HG03135 (cell line): ENCODE measurements at regions not wholly inside any gene's neighbourhood (a gene's known extent, or its start where the extent isn't known, plus 50 kb on each side); places are given as distances from the start of the nearest gene placed in this dataset.
"Not testable (repeated sequence)": the region's sequence is repeated elsewhere in the genome, so short reads cannot be mapped to it uniquely, and the experiment has no call there.

ENCODE experiments used
- ATAC-seq: cut with Tn5 transposase; IDR thresholded peaks from one replicate; pipeline ENCODE4 v1.9.1; 2021; ENCODE audit warnings: mild to moderate bottlenecking, moderate library complexity; ENCODE audit not compliant: unreplicated experiment

- no peak for ATAC-seq
These were observed 271.5 kb downstream of the TUSC7 start for GRCh38 chr3:116981089-116981488.

GRCh38 chr3:116984301-116984700 lies 274.7 kb downstream of the TUSC7 start:
- no peak for ATAC-seq

DNA sequence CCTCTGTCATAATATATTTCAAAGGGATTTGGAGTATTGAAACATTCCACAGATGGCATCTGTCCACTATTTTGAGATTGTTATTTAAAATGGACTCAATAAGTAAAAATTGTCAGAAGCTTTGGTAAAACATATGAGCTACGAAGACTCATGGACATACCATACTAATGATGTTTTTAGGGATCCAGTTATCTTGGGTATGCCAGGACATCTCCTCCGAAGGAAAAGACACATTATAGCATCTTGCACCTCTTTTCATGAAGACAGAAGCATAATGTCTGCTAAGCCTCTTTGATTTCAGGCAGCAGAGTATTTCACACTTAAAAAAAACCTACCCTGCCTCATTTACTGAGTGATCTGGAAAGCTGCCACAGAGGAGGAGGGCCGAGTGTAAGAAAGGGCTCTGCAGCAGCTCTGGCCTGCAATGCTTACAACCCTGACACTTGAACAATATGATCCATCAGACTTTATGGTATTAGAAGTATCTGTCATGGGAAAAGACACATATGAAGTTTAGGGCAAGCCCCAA lies 284.8 kb downstream of the TUSC7 start:
- ATAC-seq, result no peak

GRCh38 chr3:117003501-117003900 lies 293.9 kb downstream of the TUSC7 start:
- ATAC-seq, result no peak

GRCh38 chr3:117005274-117005673 lies 295.7 kb downstream of the TUSC7 start:
- no peak for ATAC-seq

DNA sequence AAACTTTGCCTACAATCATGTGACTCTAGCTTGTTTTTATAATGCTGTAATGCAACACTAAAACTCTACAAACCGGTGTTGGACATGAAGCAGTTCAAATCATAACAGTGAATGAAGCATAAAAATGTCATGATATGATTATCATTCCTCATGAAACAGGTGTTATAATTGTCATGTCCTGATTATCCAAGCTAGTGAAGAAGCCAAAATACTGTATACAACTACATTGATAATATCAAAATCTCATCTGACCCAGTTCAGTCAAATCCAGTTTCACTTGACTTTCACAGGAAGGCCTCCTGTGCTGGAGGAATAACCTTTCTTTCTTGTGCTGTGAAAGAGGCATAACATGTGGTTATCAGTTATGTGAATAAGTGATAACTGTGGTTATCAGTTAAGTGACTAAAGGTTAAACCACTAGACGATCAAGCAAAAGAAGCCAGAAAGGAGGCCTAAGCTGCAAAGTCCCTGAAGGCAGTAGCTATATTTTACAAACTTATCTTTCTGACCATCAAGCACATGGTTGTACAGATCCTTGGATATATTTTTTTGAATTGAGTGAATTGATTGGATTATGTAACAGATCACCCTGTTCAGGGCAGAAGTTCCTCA lies 296.4 kb downstream of the TUSC7 start:
- ATAC-seq, result no peak

DNA sequence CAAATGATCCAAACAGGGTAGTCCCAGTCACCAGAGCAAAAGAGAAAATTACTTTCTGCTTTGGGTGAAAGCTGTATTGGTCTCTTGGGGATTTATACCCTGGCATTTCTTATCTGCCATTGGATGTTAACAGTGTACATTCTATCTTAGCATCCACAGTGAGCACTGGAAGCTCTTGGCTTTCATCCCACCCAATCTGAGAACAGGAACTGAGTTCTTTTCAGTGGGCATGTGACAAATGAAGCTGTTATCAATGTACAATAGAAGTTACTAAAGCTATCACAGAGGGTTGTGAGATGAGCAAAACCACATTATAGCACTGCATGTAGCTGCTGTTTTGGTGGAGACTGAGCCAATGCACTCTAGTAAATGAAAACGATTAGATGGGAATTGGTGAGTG lies 300.7 kb downstream of the TUSC7 start:
- no peak for ATAC-seq

- ATAC-seq, result no peak
These were observed 302.2 kb downstream of the TUSC7 start for GRCh38 chr3:117011687-117012250.

- ATAC-seq, result no peak
These were observed 306.8 kb downstream of the TUSC7 start for GRCh38 chr3:117016378-117016777.

DNA sequence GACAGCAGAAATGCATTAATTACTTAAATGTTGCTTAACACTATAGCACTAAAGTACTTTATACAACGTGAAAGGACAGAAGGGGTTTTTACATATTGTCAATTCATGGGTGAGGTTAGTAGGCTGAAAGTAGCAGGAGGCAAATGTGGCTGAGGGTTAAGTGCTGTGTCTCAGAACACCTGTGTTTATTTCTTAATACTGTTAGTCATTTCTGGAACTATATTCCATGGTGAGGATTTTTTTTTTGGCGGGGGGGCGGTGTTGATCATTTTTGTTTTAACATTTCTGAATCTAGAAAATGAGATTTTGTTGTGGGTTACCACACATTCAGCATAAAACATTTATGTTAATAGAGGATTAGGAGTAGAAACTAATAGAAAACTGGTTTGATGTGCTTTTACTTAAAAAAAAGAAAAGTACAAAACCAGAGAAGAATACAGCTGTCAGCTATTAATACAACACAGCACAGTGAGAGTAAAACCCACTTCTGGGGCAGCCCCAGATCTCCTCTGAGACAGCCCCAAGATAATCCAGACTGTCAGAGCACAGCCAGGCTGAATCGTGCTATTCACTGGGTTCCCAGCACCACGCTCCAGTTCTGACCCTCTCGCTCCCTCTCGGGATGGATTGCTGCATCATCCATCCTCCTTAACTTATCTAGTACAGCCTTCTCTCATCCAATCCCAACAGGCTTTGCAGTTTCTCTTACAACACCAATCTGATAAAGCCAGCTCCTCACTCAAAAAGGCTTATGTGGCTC lies 307.7 kb downstream of the TUSC7 start:
- ATAC-seq, result peak; percentile 73

GRCh38 chr3:117018655-117019054 lies 309.1 kb downstream of the TUSC7 start:
- no peak for ATAC-seq

GRCh38 chr3:117019082-117019713 lies 309.6 kb downstream of the TUSC7 start:
- peak; percentile 71 for ATAC-seq

- no peak for ATAC-seq
These were observed 316.8 kb downstream of the TUSC7 start for GRCh38 chr3:117026401-117026800.

DNA sequence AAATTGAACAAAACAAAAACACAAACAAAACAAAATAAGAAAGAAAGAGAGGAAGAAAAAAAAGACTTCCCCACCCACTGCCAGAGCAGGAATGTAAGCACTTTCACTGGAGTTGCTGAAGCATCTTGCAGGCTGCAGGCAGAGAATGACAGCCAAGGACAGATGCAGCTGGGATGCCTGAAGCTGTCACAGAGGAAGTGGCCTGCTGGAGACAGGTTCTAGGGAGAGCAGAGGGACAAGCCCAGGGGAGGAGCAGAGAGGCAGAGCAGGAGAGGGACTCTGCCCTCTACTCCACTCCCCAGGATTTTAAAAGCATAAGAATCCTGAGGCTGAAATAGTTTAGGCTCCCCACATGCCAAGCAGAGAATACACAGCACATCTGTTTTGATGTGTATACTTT lies 326.2 kb downstream of the TUSC7 start:
- no peak for ATAC-seq

GRCh38 chr3:117036259-117036799 lies 326.8 kb downstream of the TUSC7 start:
- ATAC-seq, result no peak

DNA sequence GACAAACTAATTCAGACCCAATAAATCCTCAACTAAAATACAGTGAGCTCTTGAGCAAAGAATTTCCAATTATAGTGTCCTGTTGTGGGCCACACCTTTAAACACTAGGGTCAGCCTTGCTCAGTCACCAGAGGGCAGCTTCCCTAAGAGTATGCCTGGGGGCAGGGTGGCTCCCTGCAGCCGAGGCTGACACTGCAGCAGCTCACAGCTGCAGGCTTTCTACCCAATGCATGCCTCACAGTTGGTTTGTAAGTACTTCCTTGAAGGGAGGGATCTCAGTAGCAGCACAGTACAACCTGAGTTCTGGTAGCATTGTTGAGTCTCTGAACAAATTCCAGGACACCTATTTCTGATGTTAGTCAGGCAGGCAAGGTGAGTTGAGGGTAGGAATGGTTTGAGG lies 335.6 kb downstream of the TUSC7 start:
- no peak for ATAC-seq

- ATAC-seq, result no peak
These were observed 338.5 kb downstream of the TUSC7 start for GRCh38 chr3:117047951-117048705.

DNA sequence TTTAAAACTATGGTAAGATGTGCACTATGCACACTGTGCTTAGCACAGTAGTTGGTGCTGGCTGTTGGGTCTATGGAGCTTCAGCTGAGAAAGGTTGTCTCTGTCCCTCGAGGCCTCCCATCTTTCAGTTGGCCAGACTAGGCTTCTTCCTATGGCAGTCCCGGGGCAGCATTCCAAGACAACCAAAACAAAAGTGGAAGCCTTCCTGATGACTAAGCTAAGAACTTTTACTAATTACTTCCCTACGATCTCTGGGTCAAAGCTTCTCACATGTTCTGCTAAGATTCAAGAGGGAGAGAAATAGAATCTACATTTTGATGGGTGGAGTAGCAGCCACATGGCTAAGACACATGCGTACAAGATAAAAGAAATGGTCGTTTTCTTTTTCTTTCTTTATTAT lies 342.8 kb downstream of the TUSC7 start:
- no peak for ATAC-seq

DNA sequence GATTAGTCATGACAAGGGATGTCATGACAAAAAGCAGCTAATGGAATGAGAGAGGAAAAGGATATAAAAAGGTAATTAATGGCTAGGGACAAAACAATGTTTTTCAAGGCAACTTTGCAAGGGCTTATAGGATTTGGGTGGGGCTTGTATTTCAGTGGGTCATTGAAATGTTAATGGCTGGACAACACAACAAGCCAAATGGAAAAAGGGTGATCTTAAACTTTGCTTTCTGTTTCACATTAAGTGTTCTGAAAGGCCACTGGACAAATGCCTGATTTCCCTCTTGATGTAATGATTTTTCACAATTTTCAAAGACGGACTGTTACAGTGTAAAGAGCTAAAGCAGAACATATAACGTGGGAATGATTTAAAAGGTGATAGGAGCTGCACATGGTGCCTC lies 345.0 kb downstream of the TUSC7 start:
- ATAC-seq, result no peak

GRCh38 chr3:117056946-117057345 lies 347.4 kb downstream of the TUSC7 start:
- not testable (repeated sequence) for ATAC-seq
